H1 (cell line): ENCODE measurements at regions not wholly inside any gene's neighbourhood (a gene's known extent, or its start where the extent isn't known, plus 50 kb on each side); places are given as distances from the start of the nearest gene placed in this dataset.

Source experiments
- CTCF ChIA-PET: fragments of 300-600 bp; sonication (Branson Sonifier 250); formaldehyde crosslinking; loops from one replicate; lab custom pipeline; 2021; ENCODE audit not compliant: partially characterized antibody; lab: Charles Lee
- POLR2A ChIA-PET: fragments of 300-600 bp; sonication (Branson Sonifier 250); formaldehyde crosslinking; loops from one replicate; lab custom pipeline; 2021; ENCODE audit warnings: inconsistent platforms; ENCODE audit not compliant: partially characterized antibody; lab: Charles Lee
- DNase-seq, 2 experiments: peaks; one replicate each; pipeline versions ENCODE4 v3.0.0 to v3.0.0-alpha.2; 2010 to 2022; ENCODE audit warnings: low spot score in 2 of 2, low read depth in 1 of 2, mixed read lengths in 1 of 2
- FAIRE-seq: peaks from 2 replicates; lab custom pipeline; 2011; peaks lifted over from hg19 to GRCh38; lab: Jason Lieb, UNC
- H2AFZ ChIP-seq: 2 replicates; pipeline ENCODE4 v1.8.1; 2012; ENCODE audit warnings: low read length, inconsistent platforms
- H2AK5ac ChIP-seq: 2 replicates; pipeline ENCODE4 v1.6.1; 2013; ENCODE audit warnings: low read depth, low read length
- H2BK120ac ChIP-seq: replicated peaks from 2 replicates; pipeline ENCODE3; 2013; ENCODE audit warnings: low read depth, low read length, inconsistent platforms
- H2BK12ac ChIP-seq: 2 replicates; pipeline ENCODE4 v1.6.1; 2013; ENCODE audit warnings: low read depth, low read length
- H2BK15ac ChIP-seq: 2 replicates; pipeline ENCODE4 v1.6.1; 2013; ENCODE audit warnings: low read length
- H2BK20ac ChIP-seq: 2 replicates; pipeline ENCODE4 v1.6.1; 2013; ENCODE audit warnings: low read length
- H2BK5ac ChIP-seq: 2 replicates; pipeline ENCODE4 v1.6.1; 2013; ENCODE audit warnings: low read depth, low read length
- H3K14ac ChIP-seq: 2 replicates; pipeline ENCODE4 v1.6.1; 2013; ENCODE audit warnings: inconsistent platforms; ENCODE audit not compliant: insufficient read length
- H3K18ac ChIP-seq: 2 replicates; pipeline ENCODE4 v1.6.1; 2013; ENCODE audit warnings: low read length; ENCODE audit errors: extremely low read depth
- H3K23ac ChIP-seq: 2 replicates; pipeline ENCODE4 v1.6.1; 2013; ENCODE audit warnings: inconsistent platforms; ENCODE audit not compliant: insufficient read length
- H3K23me2 ChIP-seq: 2 replicates; pipeline ENCODE4 v1.6.1; 2013; ENCODE audit warnings: low read depth, low read length
- H3K27ac ChIP-seq: 2 replicates; pipeline ENCODE4 v1.6.1; 2011; ENCODE audit warnings: low read depth, low read length, inconsistent platforms
- H3K27me3 ChIP-seq, 4 experiments: replicated peaks in 1 of 4; 1 replicate in 1 of 4; 2 replicates in 3 of 4; pipeline versions ENCODE4 v1.6.1 to v1.8.1; 2011 to 2013; ENCODE audit warnings: low read length in 3 of 4, mild to moderate bottlenecking in 3 of 4, inconsistent platforms in 2 of 4, mixed read lengths in 2 of 4, moderate library complexity in 1 of 4; ENCODE audit not compliant: control insufficient read depth in 3 of 4, insufficient read depth in 3 of 4; ENCODE audit errors: extremely low read depth in 1 of 4
- H3K36me3 ChIP-seq, 4 experiments: 2 replicates each; pipeline versions ENCODE4 v1.6.1 to v1.8.1; 2011 to 2013; ENCODE audit warnings: mild to moderate bottlenecking in 4 of 4, low read length in 3 of 4, moderate library complexity in 2 of 4, control low read depth in 1 of 4, inconsistent platforms in 1 of 4; ENCODE audit not compliant: insufficient read depth in 4 of 4, control insufficient read depth in 2 of 4
- H3K4ac ChIP-seq: replicated peaks from 2 replicates; pipeline ENCODE3; 2013; ENCODE audit warnings: low read length, low read depth, mixed read lengths, inconsistent platforms; ENCODE audit not compliant: insufficient read length
- H3K4me1 ChIP-seq, 4 experiments: replicated peaks in 1 of 4; 1 replicate in 1 of 4; 2 replicates in 3 of 4; pipeline versions ENCODE4 v1.6.1 to v1.8.1; 2011 to 2013; ENCODE audit warnings: low read length in 3 of 4, inconsistent platforms in 2 of 4, mixed read lengths in 1 of 4; ENCODE audit not compliant: insufficient read depth in 4 of 4, control insufficient read depth in 3 of 4
- H3K4me2 ChIP-seq, 2 experiments: 2 replicates each; pipeline versions ENCODE4 v1.6.1 to v1.8.1; 2011 to 2013; ENCODE audit warnings: low read depth in 2 of 2, low read length in 2 of 2, control low read depth in 1 of 2, inconsistent platforms in 1 of 2, mild to moderate bottlenecking in 1 of 2; ENCODE audit not compliant: insufficient read depth in 1 of 2
- H3K4me3 ChIP-seq, 4 experiments: fragments of 200-600, 300-600 bp in 1 of 4; sonication (generic), shearing (Covaris generic), sonication (Bioruptor Twin) in 1 of 4; 2 replicates each; pipeline versions ENCODE4 v1.5.1 to v1.8.1; 2011 to 2016; ENCODE audit warnings: low read length in 4 of 4, low read depth in 3 of 4, control low read depth in 2 of 4, inconsistent platforms in 2 of 4, mild to moderate bottlenecking in 2 of 4, mixed read lengths in 1 of 4, moderate library complexity in 1 of 4; ENCODE audit not compliant: insufficient read depth in 2 of 4; ENCODE audit errors: extremely low read depth in 1 of 4
- H3K56ac ChIP-seq: replicated peaks from 2 replicates; pipeline ENCODE3; 2013; ENCODE audit warnings: low read depth, mild to moderate bottlenecking, mixed read lengths, low read length, inconsistent platforms; ENCODE audit not compliant: insufficient read length
- H3K79me1 ChIP-seq: 2 replicates; pipeline ENCODE4 v1.6.1; 2013; ENCODE audit warnings: low read depth, low read length, control low read depth
- H3K79me2 ChIP-seq, 2 experiments: 2 replicates each; pipeline versions ENCODE4 v1.6.1 to v1.8.1; 2012 to 2013; ENCODE audit warnings: low read length in 2 of 2, mild to moderate bottlenecking in 2 of 2, inconsistent platforms in 1 of 2; ENCODE audit not compliant: insufficient read depth in 2 of 2, control insufficient read depth in 1 of 2
- H3K9ac ChIP-seq, 4 experiments: replicated peaks in 1 of 4; 1 replicate in 1 of 4; 2 replicates in 3 of 4; pipeline versions ENCODE4 v1.6.1 to v1.8.1; 2011 to 2013; ENCODE audit warnings: low read depth in 3 of 4, low read length in 3 of 4, control low read depth in 2 of 4, mild to moderate bottlenecking in 2 of 4, moderate library complexity in 2 of 4, inconsistent platforms in 1 of 4; ENCODE audit errors: extremely low read depth in 1 of 4
- H3K9me3 ChIP-seq, 2 experiments: 2 replicates each; pipeline versions ENCODE4 v1.6.1 to v1.8.1; 2012 to 2013; ENCODE audit warnings: mild to moderate bottlenecking in 2 of 2, moderate library complexity in 2 of 2, control low read depth in 1 of 2, inconsistent platforms in 1 of 2, low read depth in 1 of 2, low read length in 1 of 2, mixed read lengths in 1 of 2; ENCODE audit not compliant: insufficient read depth in 2 of 2
- H4K20me1 ChIP-seq, 2 experiments: replicated peaks in 1 of 2; 2 replicates each; pipeline versions ENCODE3 to v1.8.1; 2011 to 2013; ENCODE audit warnings: inconsistent platforms in 2 of 2, low read length in 2 of 2, mild to moderate bottlenecking in 1 of 2; ENCODE audit not compliant: insufficient read depth in 2 of 2, control insufficient read depth in 1 of 2
- H4K5ac ChIP-seq: 2 replicates; pipeline ENCODE4 v1.6.1; 2013; ENCODE audit warnings: low read length, low read depth, mixed read lengths, inconsistent platforms; ENCODE audit not compliant: insufficient read length
- H4K8ac ChIP-seq: 2 replicates; pipeline ENCODE4 v1.8.0; 2013; ENCODE audit warnings: mild to moderate bottlenecking, moderate library complexity, low read length, inconsistent platforms; ENCODE audit not compliant: insufficient read depth; ENCODE audit errors: extremely low read depth
- H4K91ac ChIP-seq: replicated peaks from 2 replicates; pipeline ENCODE3; 2013; ENCODE audit warnings: low read length, mixed read lengths, inconsistent platforms; ENCODE audit not compliant: insufficient read length
- HDAC2 ChIP-seq, 2 experiments: fragments of 300-600 bp in 1 of 2; sonication (generic) in 1 of 2; IDR thresholded peaks; 2 replicates each; pipeline ENCODE4 v1.6.1; 2011 to 2012; ENCODE audit warnings: low read depth in 2 of 2, low read length in 2 of 2, mild to moderate bottlenecking in 2 of 2, moderate library complexity in 2 of 2, borderline replicate concordance in 1 of 2, inconsistent platforms in 1 of 2
- RNF2 ChIP-seq: fragments of 200-900, 300-1000 bp; sonication (generic); IDR thresholded peaks from 2 replicates; pipeline ENCODE4 v1.7.1; 2016; ENCODE audit warnings: borderline replicate concordance, low read depth, mild to moderate bottlenecking, antibody characterized with exemption, low read length; ENCODE audit not compliant: poor library complexity, severe bottlenecking; ENCODE audit errors: missing control alignments
- SP1 ChIP-seq: IDR thresholded peaks from 2 replicates; pipeline ENCODE4 v1.6.1; 2011; ENCODE audit warnings: low read depth, low read length
- WGBS, 2 experiments: shearing (Covaris generic) in 1 of 2; methylation state at CpG; one replicate each; pipeline versions ENCODE4 v1.1.6 to v1.1.7; 2013 to 2015; ENCODE audit warnings: low lambda C conversion rate in 2 of 2, mixed read lengths in 2 of 2, inconsistent platforms in 1 of 2, low coverage in 1 of 2, missing lambda C conversion rate in 1 of 2; ENCODE audit not compliant: insufficient replicate concordance in 2 of 2, insufficient coverage in 1 of 2, insufficient read length in 1 of 2; ENCODE audit errors: extremely low coverage in 1 of 2, missing lambda C conversion rate in 1 of 2; 5-methylcytosine and 5-hydroxymethylcytosine counted together

DNA sequence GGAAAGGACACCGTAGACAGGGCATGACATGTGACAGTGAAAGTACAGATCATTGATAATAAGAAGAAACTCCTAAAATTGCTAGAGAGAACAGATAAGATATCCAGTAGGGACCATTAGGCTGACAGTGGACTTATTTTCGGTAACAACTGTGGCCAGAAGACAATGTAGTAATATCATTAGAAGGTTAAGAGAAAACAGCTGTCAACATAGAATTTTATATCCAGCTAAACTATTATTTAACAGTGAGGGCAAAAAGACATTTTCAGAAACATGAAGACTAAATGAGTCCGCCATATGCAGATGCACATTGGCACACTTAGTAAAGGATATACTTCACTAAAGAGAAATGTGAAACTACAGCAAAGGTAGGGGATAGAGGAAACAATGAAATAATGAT is 95.4 kb upstream of the GUCA2B start:
- POLR2A ChIA-PET = no interaction called here

More for the DNA sequence above, 95.4 kb upstream of the GUCA2B start:
- 89% methylated on average over 3 of the region's 3 CpGs; no CpG with 5 or more reads in 1 of the 2 experiments for WGBS, 2 experiments
- Histone ChIP-seq H2BK12ac (no peak overlapping the region), H2BK15ac (no peak overlapping the region), H3K23me2 (no peaks in the 10 kb centered on the region), H3K79me1 (no peaks in the 10 kb centered on the region), H3K4me1 (no peaks in the 10 kb centered on the region), H3K4ac (no peak overlapping the region), H2AFZ (no peak overlapping the region), H3K4me2 (no peak overlapping the region), H3K9me3 (peaks cover 7 to 8% of the 10 kb centered on the region in 2 experiments; a peak in 3 of 4 replicates), H4K5ac (no peak overlapping the region), H3K23ac (no peak overlapping the region), H4K20me1 (no peaks in the 10 kb centered on the region), H2BK5ac (no peak overlapping the region), H3K27ac (no peak overlapping the region), H2BK120ac (no peak overlapping the region), H2AK5ac (no peak overlapping the region), H3K9ac (no peak overlapping the region), H4K91ac (no peak overlapping the region), H3K56ac (no peak overlapping the region), H3K18ac (no peak overlapping the region), H3K36me3 (no peaks in the 10 kb centered on the region), H4K8ac (no peak overlapping the region), H3K14ac (no peak overlapping the region), H3K27me3 (no peaks in the 10 kb centered on the region), H3K4me3 (no peak overlapping the region), H2BK20ac (no peak overlapping the region), H3K79me2 (no peaks in the 10 kb centered on the region)
- FAIRE-seq = no peak
- no peak for DNase-seq
- CTCF ChIA-PET = interaction anchor here (0.8 kb wide), 1 partner anchor 192 kb away, joined by 3 read pairs; no protein-coding TSS in a partner anchor
- TF ChIP-seq HDAC2 (IDR thresholded peaks at IDR 0.05; ENCODE audit: borderline replicate concordance in 1 of 2, low read depth in 2 of 2, low read length in 2 of 2) = no peak
- no peak for TF ChIP-seq SP1
- no peak for TF ChIP-seq RNF2
